ENCODE measurements at regions not wholly inside any gene's neighbourhood (a gene's known extent, or its start where the extent isn't known, plus 50 kb on each side); places are given as distances from the start of the nearest gene placed in this dataset.

- Histone ChIP-seq H3K4me3 (ENCODE audit: low read depth in 1 of 2, low read length in 2 of 2) (no peak overlapping the region), H3K27me3 (ENCODE audit: control insufficient read depth in 1 of 2, insufficient read depth in 2 of 2, low read length in 2 of 2) (no peaks in the 10 kb centered on the region), H3K9me3 (ENCODE audit: control insufficient read depth in 2 of 2, insufficient read depth in 1 of 2, low read depth in 1 of 2, low read length in 1 of 2) (no peaks in the 10 kb centered on the region), H3K4me1 (ENCODE audit: control insufficient read depth in 2 of 2, insufficient read depth in 2 of 2, low read length in 1 of 2) (no peaks in the 10 kb centered on the region), H3K36me3 (ENCODE audit: control insufficient read depth in 2 of 2, insufficient read depth in 2 of 2, low read length in 1 of 2) (no peaks in the 10 kb centered on the region), H3K27ac (ENCODE audit: low read depth in 2 of 2, low read length in 1 of 2) (no peak overlapping the region)
- WGBS, 2 donors = 63 to 71% methylated on average over 3 of the region's 3 CpGs
These were observed 360.1 kb downstream of the TNS3 start for GRCh38 chr7:47221826-47222225.

GRCh38 chr7:47218378-47219176 lies 363.3 kb downstream of the TNS3 start:
- peaks cover 0 to 3% of the 10 kb centered on the region in 2 donors for H3K4me1 ChIP-seq (ENCODE audit: control insufficient read depth in 2 of 2, insufficient read depth in 2 of 2, low read length in 1 of 2)
- H3K36me3 ChIP-seq (ENCODE audit: control insufficient read depth in 2 of 2, insufficient read depth in 2 of 2, low read length in 1 of 2) = no peaks in the 10 kb centered on the region
- H3K4me3 ChIP-seq (ENCODE audit: low read depth in 1 of 2, low read length in 2 of 2) = no peak overlapping the region
- H3K27ac ChIP-seq (ENCODE audit: low read depth in 2 of 2, low read length in 1 of 2) = no peak overlapping the region
- WGBS, 2 donors = 80 to 85% methylated on average over 9 of the region's 9 CpGs
- H3K27me3 ChIP-seq (ENCODE audit: control insufficient read depth in 1 of 2, insufficient read depth in 2 of 2, low read length in 2 of 2) = no peaks in the 10 kb centered on the region
- H3K9me3 ChIP-seq (ENCODE audit: control insufficient read depth in 2 of 2, insufficient read depth in 1 of 2, low read depth in 1 of 2, low read length in 1 of 2) = no peaks in the 10 kb centered on the region

GRCh38 chr7:47217570-47218360 lies 364.1 kb downstream of the TNS3 start:
- H3K4me3 ChIP-seq (ENCODE audit: low read depth in 1 of 2, low read length in 2 of 2) = no peak overlapping the region
- no peak overlapping the region for H3K27ac ChIP-seq (ENCODE audit: low read depth in 2 of 2, low read length in 1 of 2)
- H3K27me3 ChIP-seq (ENCODE audit: control insufficient read depth in 1 of 2, insufficient read depth in 2 of 2, low read length in 2 of 2) = no peaks in the 10 kb centered on the region
- H3K9me3 ChIP-seq (ENCODE audit: control insufficient read depth in 2 of 2, insufficient read depth in 1 of 2, low read depth in 1 of 2, low read length in 1 of 2) = no peaks in the 10 kb centered on the region
- WGBS, 2 donors = 77 to 84% methylated on average over 7 of the region's 7 CpGs
- no peaks in the 10 kb centered on the region for H3K36me3 ChIP-seq (ENCODE audit: control insufficient read depth in 2 of 2, insufficient read depth in 2 of 2, low read length in 1 of 2)
- peaks cover 0 to 3% of the 10 kb centered on the region in 2 donors for H3K4me1 ChIP-seq (ENCODE audit: control insufficient read depth in 2 of 2, insufficient read depth in 2 of 2, low read length in 1 of 2)

GRCh38 chr7:47217086-47217485 lies 364.8 kb downstream of the TNS3 start:
- Histone ChIP-seq H3K36me3 (ENCODE audit: control insufficient read depth in 2 of 2, insufficient read depth in 2 of 2, low read length in 1 of 2) (no peaks in the 10 kb centered on the region), H3K4me1 (ENCODE audit: control insufficient read depth in 2 of 2, insufficient read depth in 2 of 2, low read length in 1 of 2) (peaks cover 0 to 3% of the 10 kb centered on the region in 2 donors), H3K4me3 (ENCODE audit: low read depth in 1 of 2, low read length in 2 of 2) (no peak overlapping the region), H3K27ac (ENCODE audit: low read depth in 2 of 2, low read length in 1 of 2) (no peak overlapping the region), H3K27me3 (ENCODE audit: control insufficient read depth in 1 of 2, insufficient read depth in 2 of 2, low read length in 2 of 2) (no peaks in the 10 kb centered on the region), H3K9me3 (ENCODE audit: control insufficient read depth in 2 of 2, insufficient read depth in 1 of 2, low read depth in 1 of 2, low read length in 1 of 2) (no peaks in the 10 kb centered on the region)
- WGBS, 2 donors = 89 to 92% methylated on average over 3 of the region's 3 CpGs

GRCh38 chr7:47216439-47216838 lies 365.5 kb downstream of the TNS3 start:
- Histone ChIP-seq H3K27me3 (ENCODE audit: control insufficient read depth in 1 of 2, insufficient read depth in 2 of 2, low read length in 2 of 2) (no peaks in the 10 kb centered on the region), H3K4me3 (ENCODE audit: low read depth in 1 of 2, low read length in 2 of 2) (no peak overlapping the region), H3K4me1 (ENCODE audit: control insufficient read depth in 2 of 2, insufficient read depth in 2 of 2, low read length in 1 of 2) (peaks cover 0 to 3% of the 10 kb centered on the region in 2 donors), H3K27ac (ENCODE audit: low read depth in 2 of 2, low read length in 1 of 2) (no peak overlapping the region), H3K36me3 (ENCODE audit: control insufficient read depth in 2 of 2, insufficient read depth in 2 of 2, low read length in 1 of 2) (no peaks in the 10 kb centered on the region), H3K9me3 (ENCODE audit: control insufficient read depth in 2 of 2, insufficient read depth in 1 of 2, low read depth in 1 of 2, low read length in 1 of 2) (no peaks in the 10 kb centered on the region)
- 84 to 93% methylated on average over 3 of the region's 3 CpGs for WGBS, 2 donors

GRCh38 chr7:47215640-47216039 lies 366.3 kb downstream of the TNS3 start:
- no peaks in the 10 kb centered on the region for H3K9me3 ChIP-seq (ENCODE audit: control insufficient read depth in 2 of 2, insufficient read depth in 1 of 2, low read depth in 1 of 2, low read length in 1 of 2)
- no peak overlapping the region for H3K4me3 ChIP-seq (ENCODE audit: low read depth in 1 of 2, low read length in 2 of 2)
- H3K27me3 ChIP-seq (ENCODE audit: control insufficient read depth in 1 of 2, insufficient read depth in 2 of 2, low read length in 2 of 2) = no peaks in the 10 kb centered on the region
- no peak overlapping the region for H3K27ac ChIP-seq (ENCODE audit: low read depth in 2 of 2, low read length in 1 of 2)
- peaks cover 0 to 3% of the 10 kb centered on the region in 2 donors for H3K4me1 ChIP-seq (ENCODE audit: control insufficient read depth in 2 of 2, insufficient read depth in 2 of 2, low read length in 1 of 2)
- H3K36me3 ChIP-seq (ENCODE audit: control insufficient read depth in 2 of 2, insufficient read depth in 2 of 2, low read length in 1 of 2) = no peaks in the 10 kb centered on the region
- 74 to 82% methylated on average over 7 of the region's 7 CpGs for WGBS, 2 donors

GRCh38 chr7:47215049-47215448 lies 366.9 kb downstream of the TNS3 start:
- Histone ChIP-seq H3K4me3 (ENCODE audit: low read depth in 1 of 2, low read length in 2 of 2) (no peak overlapping the region), H3K4me1 (ENCODE audit: control insufficient read depth in 2 of 2, insufficient read depth in 2 of 2, low read length in 1 of 2) (peaks cover 0 to 3% of the 10 kb centered on the region in 2 donors), H3K27me3 (ENCODE audit: control insufficient read depth in 1 of 2, insufficient read depth in 2 of 2, low read length in 2 of 2) (no peaks in the 10 kb centered on the region), H3K36me3 (ENCODE audit: control insufficient read depth in 2 of 2, insufficient read depth in 2 of 2, low read length in 1 of 2) (no peaks in the 10 kb centered on the region), H3K9me3 (ENCODE audit: control insufficient read depth in 2 of 2, insufficient read depth in 1 of 2, low read depth in 1 of 2, low read length in 1 of 2) (no peaks in the 10 kb centered on the region), H3K27ac (ENCODE audit: low read depth in 2 of 2, low read length in 1 of 2) (no peak overlapping the region)
- 79 to 89% methylated on average over 4 of the region's 4 CpGs for WGBS, 2 donors

- 87 to 90% methylated on average over 5 of the region's 5 CpGs for WGBS, 2 donors
- H3K4me3 ChIP-seq (ENCODE audit: low read depth in 1 of 2, low read length in 2 of 2) = no peak overlapping the region
- H3K4me1 ChIP-seq (ENCODE audit: control insufficient read depth in 2 of 2, insufficient read depth in 2 of 2, low read length in 1 of 2) = peaks cover 0 to 3% of the 10 kb centered on the region in 2 donors
- H3K27ac ChIP-seq (ENCODE audit: low read depth in 2 of 2, low read length in 1 of 2) = no peak overlapping the region
- no peaks in the 10 kb centered on the region for H3K36me3 ChIP-seq (ENCODE audit: control insufficient read depth in 2 of 2, insufficient read depth in 2 of 2, low read length in 1 of 2)
- H3K27me3 ChIP-seq (ENCODE audit: control insufficient read depth in 1 of 2, insufficient read depth in 2 of 2, low read length in 2 of 2) = no peaks in the 10 kb centered on the region
- H3K9me3 ChIP-seq (ENCODE audit: control insufficient read depth in 2 of 2, insufficient read depth in 1 of 2, low read depth in 1 of 2, low read length in 1 of 2) = no peaks in the 10 kb centered on the region
These were observed 368.6 kb downstream of the TNS3 start for GRCh38 chr7:47213276-47213675.

GRCh38 chr7:47211519-47211973 lies 370.4 kb downstream of the TNS3 start:
- peaks cover 0 to 3% of the 10 kb centered on the region in 2 donors for H3K4me1 ChIP-seq (ENCODE audit: control insufficient read depth in 2 of 2, insufficient read depth in 2 of 2, low read length in 1 of 2)
- no peak overlapping the region for H3K4me3 ChIP-seq (ENCODE audit: low read depth in 1 of 2, low read length in 2 of 2)
- H3K36me3 ChIP-seq (ENCODE audit: control insufficient read depth in 2 of 2, insufficient read depth in 2 of 2, low read length in 1 of 2) = no peaks in the 10 kb centered on the region
- WGBS, 2 donors = 33 to 40% methylated on average over 5 of the region's 5 CpGs
- H3K9me3 ChIP-seq (ENCODE audit: control insufficient read depth in 2 of 2, insufficient read depth in 1 of 2, low read depth in 1 of 2, low read length in 1 of 2) = no peaks in the 10 kb centered on the region
- H3K27me3 ChIP-seq (ENCODE audit: control insufficient read depth in 1 of 2, insufficient read depth in 2 of 2, low read length in 2 of 2) = no peaks in the 10 kb centered on the region
- no peak overlapping the region for H3K27ac ChIP-seq (ENCODE audit: low read depth in 2 of 2, low read length in 1 of 2)

Data from esophagus (tissue), 2 donors.